HepG2 (cell line): ENCODE measurements at regions not wholly inside any gene's neighbourhood (a gene's known extent, or its start where the extent isn't known, plus 50 kb on each side); places are given as distances from the start of the nearest gene placed in this dataset.

Experiments
- ATAC-seq: fragments of 200-7000 bp; cut with Tn5 transposase; 3 replicates; pipeline ENCODE4 v1.9.1; 2020; ENCODE audit warnings: mild to moderate bottlenecking, moderate library complexity
- BruUV-seq: library from RNA; stranded (reverse); fragments of 400-500 nt; replicated peaks from 2 replicates; lab custom pipeline; 2021; lab: Mats Ljungman, UMichigan
- CTCF ChIA-PET: fragments of 300-600 bp; formaldehyde crosslinking; extraction: SDS; loops from one replicate; lab custom pipeline; 2021; ENCODE audit warnings: low total read pairs, inconsistent platforms, low intra/inter-chr PET ratio; lab: Yijun Ruan, JAX
- POLR2A ChIA-PET: fragments of 350-600 bp; sonication (Branson Sonifier 250); formaldehyde crosslinking; loops from one replicate; lab custom pipeline; 2020; ENCODE audit warnings: antibody characterized with exemption, inconsistent platforms; lab: Yijun Ruan, JAX
- DNase-seq: peaks from one replicate; pipeline ENCODE4 v3.0.0-alpha.2; 2015; ENCODE audit warnings: low spot score
- FAIRE-seq: peaks from 3 replicates; lab custom pipeline; 2011; peaks lifted over from hg19 to GRCh38; lab: Jason Lieb, UNC
- H2AFZ ChIP-seq: one replicate; pipeline ENCODE4 v1.6.1; 2011; ENCODE audit warnings: low read length, inconsistent platforms
- H3K27ac ChIP-seq: fragments of 300-600 bp; 3 replicates; pipeline ENCODE4 v1.8.0; 2011; ENCODE audit warnings: mixed run types, mild to moderate bottlenecking, mixed read lengths, low read length, inconsistent platforms; ENCODE audit not compliant: insufficient read depth; ENCODE audit errors: extremely low read length
- H3K27me3 ChIP-seq, 2 experiments: fragments of 200-600 bp in 1 of 2; 2 replicates in 1 of 2; 3 replicates in 1 of 2; pipeline versions ENCODE4 v1.6.0 to v1.8.0; 2011; ENCODE audit warnings: low read length in 2 of 2, mild to moderate bottlenecking in 2 of 2, moderate library complexity in 2 of 2, inconsistent platforms in 1 of 2; ENCODE audit not compliant: insufficient read depth in 2 of 2, control insufficient read depth in 1 of 2
- H3K36me3 ChIP-seq, 2 experiments: fragments of 200-600 bp in 1 of 2; replicated peaks in 1 of 2; 2 replicates in 1 of 2; 3 replicates in 1 of 2; pipeline versions ENCODE4 v1.5.1 to v1.8.0; 2011; ENCODE audit warnings: low read length in 2 of 2, inconsistent platforms in 1 of 2; ENCODE audit not compliant: insufficient read depth in 2 of 2, control insufficient read depth in 1 of 2
- H3K4me1 ChIP-seq: 2 replicates; pipeline ENCODE4 v1.5.1; 2012; ENCODE audit warnings: low read length, inconsistent platforms; ENCODE audit not compliant: insufficient read depth
- H3K4me2 ChIP-seq: 2 replicates; pipeline ENCODE4 v1.6.0; 2011; ENCODE audit warnings: low read depth, low read length, inconsistent platforms
- H3K4me3 ChIP-seq, 3 experiments: fragments of 200-600 bp in 1 of 3; sonication (generic), shearing (Covaris generic) in 1 of 3; replicated peaks in 1 of 3; 2 replicates each; pipeline ENCODE4 v1.5.1; 2011 to 2016; ENCODE audit warnings: low read length in 3 of 3, inconsistent platforms in 2 of 3, low read depth in 2 of 3, mild to moderate bottlenecking in 2 of 3, control low read depth in 1 of 3, mixed read lengths in 1 of 3; ENCODE audit not compliant: insufficient read depth in 1 of 3
- H3K79me2 ChIP-seq: one replicate; pipeline ENCODE4 v1.6.1; 2011; ENCODE audit warnings: low read length, inconsistent platforms; ENCODE audit not compliant: insufficient read depth
- H3K9ac ChIP-seq: 2 replicates; pipeline ENCODE4 v1.6.0; 2011; ENCODE audit warnings: mild to moderate bottlenecking, low read depth, low read length, inconsistent platforms; ENCODE audit not compliant: insufficient read depth
- H3K9me3 ChIP-seq: 2 replicates; pipeline ENCODE4 v1.5.1; 2012; ENCODE audit warnings: mild to moderate bottlenecking, low read length
- H4K20me1 ChIP-seq: 2 replicates; pipeline ENCODE4 v1.6.0; 2011; ENCODE audit warnings: inconsistent platforms, mild to moderate bottlenecking, low read length, moderate library complexity; ENCODE audit not compliant: insufficient read depth
- ARID5B ChIP-seq: IDR thresholded peaks from 2 replicates; pipeline ENCODE4 v1.4.0; 2020; ENCODE audit warnings: mild to moderate bottlenecking, missing genetic modification reagents
- ATF6 ChIP-seq: sonication (generic); formaldehyde crosslinking; conservative IDR thresholded peaks from 2 replicates; pipeline ENCODE4 v1.4.0; 2020; ENCODE audit warnings: missing genetic modification reagents
- DDIT3 ChIP-seq: sonication (generic); formaldehyde crosslinking; IDR thresholded peaks from 2 replicates; pipeline ENCODE4 v1.4.0; 2020; ENCODE audit warnings: mild to moderate bottlenecking, missing genetic modification reagents
- HNRNPH1 ChIP-seq: fragments of 200-400 bp; formaldehyde crosslinking; optimal IDR thresholded peaks from 2 replicates; pipeline ENCODE3; 2017; ENCODE audit warnings: mild to moderate bottlenecking, low read depth, low read length
- KLF12 ChIP-seq: sonication (generic); formaldehyde crosslinking; IDR thresholded peaks from 2 replicates; pipeline ENCODE4 v1.4.0; 2020; ENCODE audit warnings: missing genetic modification reagents, borderline replicate concordance
- MLX ChIP-seq: IDR thresholded peaks from 2 replicates; pipeline ENCODE4 v1.6.1; 2016
- MTERF4 ChIP-seq: sonication (generic); formaldehyde crosslinking; IDR thresholded peaks from 2 replicates; pipeline ENCODE4 v1.8.0; 2023; ENCODE audit warnings: mild to moderate bottlenecking, missing genetic modification reagents
- MTF2 ChIP-seq: sonication (generic); formaldehyde crosslinking; IDR thresholded peaks from 2 replicates; pipeline ENCODE4 v1.5.0; 2020; ENCODE audit warnings: missing genetic modification reagents, borderline replicate concordance
- SETDB1 ChIP-seq: sonication (generic); formaldehyde crosslinking; IDR thresholded peaks from 2 replicates; pipeline ENCODE4 v1.5.1; 2020; ENCODE audit warnings: missing genetic modification reagents, mild to moderate bottlenecking, borderline replicate concordance
- ZFAT ChIP-seq: sonication (generic); formaldehyde crosslinking; conservative IDR thresholded peaks from 2 replicates; pipeline ENCODE4 v1.8.1; 2023; ENCODE audit warnings: missing genetic modification reagents, inconsistent platforms
- ZNF230 ChIP-seq: sonication (generic); formaldehyde crosslinking; IDR thresholded peaks from 2 replicates; pipeline ENCODE4 v1.4.0; 2020; ENCODE audit warnings: mild to moderate bottlenecking, missing genetic modification reagents
- ZNF256 ChIP-seq: sonication (generic); formaldehyde crosslinking; conservative IDR thresholded peaks from 2 replicates; pipeline ENCODE4 v1.4.0; 2020; ENCODE audit warnings: missing genetic modification reagents
- ZNF3 ChIP-seq: IDR thresholded peaks from 2 replicates; pipeline ENCODE4 v1.7.0; 2017; ENCODE audit warnings: inconsistent platforms
- ZNF749 ChIP-seq: sonication (generic); formaldehyde crosslinking; IDR thresholded peaks from 2 replicates; pipeline ENCODE4 v1.8.0; 2022; ENCODE audit warnings: mild to moderate bottlenecking, missing genetic modification reagents, moderate library complexity, borderline replicate concordance
- WGBS: methylation state at CpG from one replicate; pipeline ENCODE4 v1.1.6; 2017; ENCODE audit warnings: low lambda C conversion rate; 5-methylcytosine and 5-hydroxymethylcytosine counted together
- in situ Hi-C: cut with HindIII; loops from 2 replicates; pipeline ENCODE4 v1.10.0; 2017; ENCODE audit warnings: low pct_unique_long_range_greater_than_20kb; ENCODE audit not compliant: extremely low pct_ligation_motif_present
- intact Hi-C: fragments of 100-400 bp; cut with micrococcal nuclease; formaldehyde crosslinking; loops from one replicate; pipeline ENCODE4 v1.10.0; 2022; ENCODE audit not compliant: unreplicated experiment

- in situ Hi-C loops (no loop called here), intact Hi-C loops (no loop called here)
- Histone ChIP-seq H3K79me2 (no peaks in the 10 kb centered on the region), H4K20me1 (no peaks in the 10 kb centered on the region), H3K4me3 (no peak overlapping the region), H3K27me3 (no peaks in the 10 kb centered on the region), H3K9me3 (peaks cover 33% of the 10 kb centered on the region), H3K27ac (no peak overlapping the region), H2AFZ (no peak overlapping the region), H3K9ac (no peak overlapping the region), H3K4me2 (no peak overlapping the region), H3K4me1 (no peaks in the 10 kb centered on the region), H3K36me3 (no peaks in the 10 kb centered on the region)
- no TSS peak for BruUV-seq
- 0% methylated on average over 1 of the region's 1 CpG for WGBS
- TF ChIP-seq KLF12 (CRISPR knock-in tag), result no peak
- TF ChIP-seq ZFAT, result no peak
- TF ChIP-seq DDIT3 (CRISPR knock-in tag), result no peak
- no peak for TF ChIP-seq HNRNPH1
- no peak for TF ChIP-seq MTERF4
- no peak for TF ChIP-seq SETDB1 (CRISPR knock-in tag)
- TF ChIP-seq ZNF749, result no peak
- no peak for TF ChIP-seq ATF6
- TF ChIP-seq MLX, result no peak
- TF ChIP-seq MTF2 (CRISPR knock-in tag), result no peak
- no peak for TF ChIP-seq ARID5B (CRISPR knock-in tag)
- TF ChIP-seq ZNF230 (CRISPR knock-in tag), result no peak
- TF ChIP-seq ZNF3 (CRISPR knock-in tag), result no peak
- no peak for TF ChIP-seq ZNF256
- FAIRE-seq, result no peak
- no peak for DNase-seq
- ATAC-seq, result no peak
- POLR2A ChIA-PET, result no interaction called here
- CTCF ChIA-PET, result no interaction called here
Measured at GRCh38 chr1:194055536-194055935, 869.1 kb upstream of the B3GALT2 start.
